ENCODE measurements at regions not wholly inside any gene's neighbourhood (a gene's known extent, or its start where the extent isn't known, plus 50 kb on each side); places are given as distances from the start of the nearest gene placed in this dataset.

- no peak for DNase-seq (ENCODE audit: low read depth)
Observed at GRCh38 chr1:214923278-214923915, 159.1 kb upstream of the KCNK2 start.

GRCh38 chr1:214927796-214928195, 154.7 kb upstream of the KCNK2 start:
- DNase-seq (ENCODE audit: low read depth), result no peak

- no peak for DNase-seq (ENCODE audit: low read depth)
Observed at GRCh38 chr1:214928574-214928973, 154.0 kb upstream of the KCNK2 start.

- no peak for DNase-seq (ENCODE audit: low read depth)
Observed at GRCh38 chr1:214933375-214933774, 149.2 kb upstream of the KCNK2 start.

- DNase-seq (ENCODE audit: low read depth), result peak; percentile 12
Observed at GRCh38 chr1:214934045-214934444, 148.5 kb upstream of the KCNK2 start.

GRCh38 chr1:214935258-214935657, 147.3 kb upstream of the KCNK2 start:
- DNase-seq (ENCODE audit: low read depth), result no peak

GRCh38 chr1:214939180-214939579, 143.4 kb upstream of the KCNK2 start:
- no peak for DNase-seq (ENCODE audit: low read depth)

GRCh38 chr1:214941061-214941460, 141.5 kb upstream of the KCNK2 start:
- no peak for DNase-seq (ENCODE audit: low read depth)

- DNase-seq (ENCODE audit: low read depth), result no peak
Observed at GRCh38 chr1:214943054-214943453, 139.5 kb upstream of the KCNK2 start.

GRCh38 chr1:214946615-214947014, 135.9 kb upstream of the KCNK2 start:
- no peak for DNase-seq (ENCODE audit: low read depth)

GRCh38 chr1:214952648-214953047, 129.9 kb upstream of the KCNK2 start:
- DNase-seq (ENCODE audit: low read depth), result no peak

- no peak for DNase-seq (ENCODE audit: low read depth)
Observed at GRCh38 chr1:214953901-214954616, 128.5 kb upstream of the KCNK2 start.

- no peak for DNase-seq (ENCODE audit: low read depth)
Observed at GRCh38 chr1:214954617-214954949, 128.0 kb upstream of the KCNK2 start.

- DNase-seq (ENCODE audit: low read depth), result peak; percentile 80
Observed at GRCh38 chr1:214957330-214958137, 125.0 kb upstream of the KCNK2 start.

GRCh38 chr1:214958486-214958885, 124.1 kb upstream of the KCNK2 start:
- DNase-seq (ENCODE audit: low read depth), result no peak

GRCh38 chr1:214966346-214966745, 116.2 kb upstream of the KCNK2 start:
- peak; percentile 45 for DNase-seq (ENCODE audit: low read depth)

GRCh38 chr1:214967865-214968575, 114.5 kb upstream of the KCNK2 start:
- DNase-seq (ENCODE audit: low read depth), result peak; percentile 52

GRCh38 chr1:214970016-214970415, 112.5 kb upstream of the KCNK2 start:
- no peak for DNase-seq (ENCODE audit: low read depth)

GRCh38 chr1:214971071-214971470, 111.5 kb upstream of the KCNK2 start:
- no peak for DNase-seq (ENCODE audit: low read depth)

- DNase-seq (ENCODE audit: low read depth), result no peak
Observed at GRCh38 chr1:214974002-214974401, 108.5 kb upstream of the KCNK2 start.

- no peak for DNase-seq (ENCODE audit: low read depth)
Observed at GRCh38 chr1:214976665-214977064, 105.9 kb upstream of the KCNK2 start.

GRCh38 chr1:214977110-214977509, 105.4 kb upstream of the KCNK2 start:
- no peak for DNase-seq (ENCODE audit: low read depth)

All from myocyte (in vitro differentiated cells).